Endothelial cell of umbilical vein (primary cell): ENCODE measurements at regions not wholly inside any gene's neighbourhood (a gene's known extent, or its start where the extent isn't known, plus 50 kb on each side); places are given as distances from the start of the nearest gene placed in this dataset.
"Not testable (repeated sequence)": the region's sequence is repeated elsewhere in the genome, so short reads cannot be mapped to it uniquely, and the experiment has no call there.

Experiments
- POLR2A ChIP-seq: IDR thresholded peaks from 2 replicates; pipeline ENCODE4 v1.6.1; 2012; ENCODE audit warnings: low read depth, mild to moderate bottlenecking, control low read depth, low read length
- POLR2AphosphoS5 ChIP-seq: IDR thresholded peaks from 2 replicates; pipeline ENCODE4 v1.6.1; 2012; ENCODE audit warnings: low read depth, mild to moderate bottlenecking, control low read depth, low read length, moderate library complexity; ENCODE audit not compliant: insufficient read depth
- TF ChIP-seq, protein P1 (sequence below), 2 donors: IDR thresholded peaks; 1 replicate in 1 of 2; 2 replicates in 1 of 2; pipeline ENCODE4 v1.5.1; 2011; ENCODE audit warnings: low read length in 2 of 2, mild to moderate bottlenecking in 2 of 2, moderate library complexity in 2 of 2, control low read depth in 1 of 2, inconsistent platforms in 1 of 2, low read depth in 1 of 2; ENCODE audit not compliant: insufficient read depth in 1 of 2; ENCODE audit errors: extremely low read depth in 1 of 2
- TF ChIP-seq, protein P2 (sequence below): IDR thresholded peaks from 2 replicates; pipeline ENCODE4 v1.6.1; 2011; ENCODE audit not compliant: insufficient read depth, insufficient read length

- not testable (repeated sequence) for TF ChIP-seq POLR2A, POLR2AphosphoS5
- TF ChIP-seq, protein P1, sequence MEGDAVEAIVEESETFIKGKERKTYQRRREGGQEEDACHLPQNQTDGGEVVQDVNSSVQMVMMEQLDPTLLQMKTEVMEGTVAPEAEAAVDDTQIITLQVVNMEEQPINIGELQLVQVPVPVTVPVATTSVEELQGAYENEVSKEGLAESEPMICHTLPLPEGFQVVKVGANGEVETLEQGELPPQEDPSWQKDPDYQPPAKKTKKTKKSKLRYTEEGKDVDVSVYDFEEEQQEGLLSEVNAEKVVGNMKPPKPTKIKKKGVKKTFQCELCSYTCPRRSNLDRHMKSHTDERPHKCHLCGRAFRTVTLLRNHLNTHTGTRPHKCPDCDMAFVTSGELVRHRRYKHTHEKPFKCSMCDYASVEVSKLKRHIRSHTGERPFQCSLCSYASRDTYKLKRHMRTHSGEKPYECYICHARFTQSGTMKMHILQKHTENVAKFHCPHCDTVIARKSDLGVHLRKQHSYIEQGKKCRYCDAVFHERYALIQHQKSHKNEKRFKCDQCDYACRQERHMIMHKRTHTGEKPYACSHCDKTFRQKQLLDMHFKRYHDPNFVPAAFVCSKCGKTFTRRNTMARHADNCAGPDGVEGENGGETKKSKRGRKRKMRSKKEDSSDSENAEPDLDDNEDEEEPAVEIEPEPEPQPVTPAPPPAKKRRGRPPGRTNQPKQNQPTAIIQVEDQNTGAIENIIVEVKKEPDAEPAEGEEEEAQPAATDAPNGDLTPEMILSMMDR (IDR thresholded peaks at IDR 0.05; ENCODE audit: extremely low read depth in 1 of 2, insufficient read depth in 1 of 2, low read depth in 1 of 2, low read length in 2 of 2), result not testable (repeated sequence)
- TF ChIP-seq, protein P2, sequence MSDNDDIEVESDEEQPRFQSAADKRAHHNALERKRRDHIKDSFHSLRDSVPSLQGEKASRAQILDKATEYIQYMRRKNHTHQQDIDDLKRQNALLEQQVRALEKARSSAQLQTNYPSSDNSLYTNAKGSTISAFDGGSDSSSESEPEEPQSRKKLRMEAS, result not testable (repeated sequence)
Measured at GRCh38 chr21:5019120-5019519, 5502.3 kb upstream of the TPTE start.
